Neural cell (in vitro differentiated cells): ENCODE measurements at regions not wholly inside any gene's neighbourhood (a gene's known extent, or its start where the extent isn't known, plus 50 kb on each side); places are given as distances from the start of the nearest gene placed in this dataset.

Experiments
- H2AFZ ChIP-seq: fragments of 200-600, 300-800 bp; sonication (generic), shearing (Covaris generic); 2 replicates; pipeline ENCODE4 v1.6.0; 2014; ENCODE audit warnings: low read depth, mild to moderate bottlenecking, antibody characterized with exemption, low read length, moderate library complexity
- H3F3A ChIP-seq: fragments of 200-600 bp; shearing (Covaris generic); 2 replicates; pipeline ENCODE4 v1.6.1; 2016; ENCODE audit warnings: mild to moderate bottlenecking, moderate library complexity, mixed read lengths, antibody characterized with exemption, low read length; ENCODE audit not compliant: insufficient read depth, poor library complexity, severe bottlenecking
- H3K27ac ChIP-seq: fragments of 200-600, 300-800 bp; sonication (generic), shearing (Covaris generic); 2 replicates; pipeline ENCODE4 v1.5.1; 2014; ENCODE audit warnings: mild to moderate bottlenecking, low read length, moderate library complexity
- H3K27me3 ChIP-seq: fragments of 300-800, 200-600 bp; sonication (generic), shearing (Covaris generic); 2 replicates; pipeline ENCODE4 v1.6.0; 2014; ENCODE audit warnings: mild to moderate bottlenecking, low read depth, low read length, moderate library complexity; ENCODE audit not compliant: insufficient read depth
- H3K36me3 ChIP-seq: fragments of 300-800, 200-600 bp; sonication (generic), shearing (Covaris generic); 2 replicates; pipeline ENCODE4 v1.5.1; 2014; ENCODE audit warnings: mild to moderate bottlenecking, antibody characterized with exemption, low read length, moderate library complexity; ENCODE audit not compliant: insufficient read depth
- H3K4me2 ChIP-seq: fragments of 300-800, 200-600 bp; sonication (generic), shearing (Covaris generic); 2 replicates; pipeline ENCODE4 v1.6.0; 2014; ENCODE audit warnings: mild to moderate bottlenecking, low read length
- H3K4me3 ChIP-seq: fragments of 300-800, 200-600 bp; sonication (generic), shearing (Covaris generic); 2 replicates; pipeline ENCODE4 v1.5.1; 2014; ENCODE audit warnings: mild to moderate bottlenecking, low read length, moderate library complexity
- H3K79me2 ChIP-seq: fragments of 200-600 bp; shearing (Covaris generic); replicated peaks from 2 replicates; pipeline ENCODE4 v1.6.0; 2014; ENCODE audit warnings: mild to moderate bottlenecking, low read length, moderate library complexity; ENCODE audit not compliant: insufficient read depth
- H3K9ac ChIP-seq: fragments of 300-800, 200-600 bp; sonication (generic), shearing (Covaris generic); 2 replicates; pipeline ENCODE4 v1.6.1; 2016; ENCODE audit warnings: mild to moderate bottlenecking, low read length, mixed read lengths
- H3K9me2 ChIP-seq: fragments of 200-600 bp; shearing (Covaris generic); 2 replicates; pipeline ENCODE4 v1.6.1; 2016; ENCODE audit warnings: mild to moderate bottlenecking, low read length, mixed read lengths; ENCODE audit not compliant: insufficient read depth
- H3K9me3 ChIP-seq: fragments of 200-600, 300-800 bp; sonication (generic), shearing (Covaris generic); 2 replicates; pipeline ENCODE4 v1.6.1; 2016; ENCODE audit warnings: mild to moderate bottlenecking, mixed run types, low read length, moderate library complexity, mixed read lengths
- H4K20me1 ChIP-seq: fragments of 200-600 bp; shearing (Covaris generic); 2 replicates; pipeline ENCODE4 v1.6.1; 2016; ENCODE audit warnings: mild to moderate bottlenecking, mixed run types; ENCODE audit not compliant: insufficient read depth
- CTCF ChIP-seq: fragments of 450-650 bp; IDR thresholded peaks from 2 replicates; pipeline ENCODE4 v1.5.1; 2014; ENCODE audit warnings: antibody characterized with exemption, mild to moderate bottlenecking, moderate library complexity; ENCODE audit not compliant: poor library complexity, severe bottlenecking
- EP300 ChIP-seq: fragments of 450-650 bp; conservative IDR thresholded peaks from 2 replicates; pipeline ENCODE4 v1.6.1; 2014; ENCODE audit warnings: antibody characterized with exemption, mild to moderate bottlenecking, moderate library complexity; ENCODE audit not compliant: poor library complexity, severe bottlenecking
- EZH2 ChIP-seq: fragments of 200-600, 300-800 bp; shearing (Covaris generic), sonication (generic); IDR thresholded peaks from 2 replicates; pipeline ENCODE4 v1.6.1; 2014; ENCODE audit warnings: antibody characterized with exemption, low read length, borderline replicate concordance, mild to moderate bottlenecking; ENCODE audit not compliant: insufficient read depth, poor library complexity, severe bottlenecking
- MXI1 ChIP-seq: fragments of 450-650 bp; conservative IDR thresholded peaks from 2 replicates; pipeline ENCODE4 v1.6.1; 2014; ENCODE audit warnings: antibody characterized with exemption, mild to moderate bottlenecking; ENCODE audit not compliant: poor library complexity, severe bottlenecking
- POLR2AphosphoS5 ChIP-seq: IDR thresholded peaks from 2 replicates; pipeline ENCODE4 v1.6.1; 2012
- RAD21 ChIP-seq: fragments of 450-650 bp; conservative IDR thresholded peaks from 2 replicates; pipeline ENCODE4 v1.6.1; 2014; ENCODE audit warnings: antibody characterized with exemption, mild to moderate bottlenecking, moderate library complexity
- REST ChIP-seq: IDR thresholded peaks from 2 replicates; pipeline ENCODE4 v1.6.1; 2012; ENCODE audit warnings: borderline replicate concordance
- SMC3 ChIP-seq: fragments of 450-650 bp; conservative IDR thresholded peaks from 2 replicates; pipeline ENCODE4 v1.6.1; 2014; ENCODE audit warnings: antibody characterized with exemption, mild to moderate bottlenecking, moderate library complexity; ENCODE audit not compliant: poor library complexity
- TAF1 ChIP-seq: IDR thresholded peaks from 2 replicates; pipeline ENCODE4 v1.6.1; 2012; ENCODE audit warnings: low read depth

DNA sequence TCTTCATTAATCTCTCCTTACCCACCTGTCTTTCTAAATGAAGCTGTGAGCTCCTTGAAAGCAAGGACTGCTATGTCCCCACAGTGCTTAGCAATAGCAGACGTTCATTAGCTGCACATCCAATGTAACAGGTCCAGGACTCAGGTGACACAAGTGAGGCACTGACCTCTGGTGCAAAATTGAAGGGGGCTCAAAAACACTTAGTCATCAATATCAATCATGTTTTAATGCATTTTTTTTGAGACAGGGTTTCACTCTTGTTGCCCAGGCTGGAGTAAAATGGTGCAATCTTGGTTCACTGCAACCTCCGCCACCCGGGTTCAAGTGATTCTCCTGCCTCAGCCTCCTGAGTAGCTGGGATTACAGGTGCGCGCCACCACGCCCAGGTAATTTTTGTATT lies 56.1 kb upstream of the ADGRG2 start:
- Histone ChIP-seq H2AFZ (no peak overlapping the region), H3K4me3 (no peak overlapping the region), H4K20me1 (no peaks in the 10 kb centered on the region), H3K4me2 (no peak overlapping the region), H3K9me3 (no peaks in the 10 kb centered on the region), H3K9me2 (no peaks in the 10 kb centered on the region), H3K79me2 (no peaks in the 10 kb centered on the region), H3K27ac (no peak overlapping the region), H3F3A (no peaks in the 10 kb centered on the region), H3K27me3 (no peaks in the 10 kb centered on the region), H3K36me3 (no peaks in the 10 kb centered on the region), H3K9ac (no peak overlapping the region)
- TF ChIP-seq SMC3 (no peak), TAF1 (no peak), EP300 (no peak), EZH2 (no peak), POLR2AphosphoS5 (no peak), REST (no peak), CTCF (no peak), MXI1 (no peak), RAD21 (no peak)

DNA sequence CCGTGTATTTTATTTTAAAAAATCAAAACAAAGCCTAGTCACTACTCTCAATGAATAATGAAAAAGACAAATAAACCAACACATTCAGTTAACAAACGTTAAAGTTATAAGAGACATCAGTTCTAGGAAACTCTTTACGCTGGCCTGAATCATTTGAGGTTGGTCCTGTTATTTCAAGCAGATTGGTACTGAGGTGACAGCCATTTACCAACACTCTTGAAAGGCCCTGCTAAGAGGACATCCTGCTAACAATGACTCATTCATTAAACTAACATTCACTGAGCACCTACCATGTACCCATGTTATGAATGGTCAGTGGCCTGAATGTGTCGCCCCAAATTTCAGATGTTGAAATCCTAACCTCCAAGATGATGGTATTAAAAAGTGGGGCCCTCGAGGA lies 57.1 kb upstream of the ADGRG2 start:
- TF ChIP-seq RAD21 (no peak), EZH2 (no peak), CTCF (no peak), EP300 (no peak), TAF1 (no peak), POLR2AphosphoS5 (no peak), MXI1 (no peak), REST (no peak), SMC3 (no peak)
- H3K27ac ChIP-seq = no peak overlapping the region

More for the DNA sequence above, 57.1 kb upstream of the ADGRG2 start:
- Histone ChIP-seq H2AFZ (no peak overlapping the region), H3K9me2 (no peaks in the 10 kb centered on the region), H3K79me2 (no peaks in the 10 kb centered on the region), H4K20me1 (no peaks in the 10 kb centered on the region), H3K9me3 (no peaks in the 10 kb centered on the region), H3F3A (no peaks in the 10 kb centered on the region), H3K4me3 (no peak overlapping the region), H3K27me3 (no peaks in the 10 kb centered on the region), H3K9ac (no peak overlapping the region), H3K4me2 (no peak overlapping the region), H3K36me3 (no peaks in the 10 kb centered on the region)
